Mucosa of descending colon (tissue), 3 donors: ENCODE measurements at regions not wholly inside any gene's neighbourhood (a gene's known extent, or its start where the extent isn't known, plus 50 kb on each side); places are given as distances from the start of the nearest gene placed in this dataset.

ENCODE experiments used
- ATAC-seq: fragments of 200-7000 bp; cut with Tn5 transposase; one replicate; pipeline ENCODE4 v1.9.1; 2020; ENCODE audit warnings: mild to moderate bottlenecking, moderate library complexity
- DNase-seq, 3 donors: peaks; one replicate each; pipeline ENCODE4 v3.0.0-alpha.2; 2020
- H3K36me3 ChIP-seq: fragments of 200-600 bp; one replicate; pipeline ENCODE4 v1.8.0; 2021; ENCODE audit warnings: low read depth, mild to moderate bottlenecking
- H3K4me1 ChIP-seq: fragments of 200-600 bp; one replicate; pipeline ENCODE4 v1.8.0; 2021; ENCODE audit warnings: low read depth, mild to moderate bottlenecking
- H3K4me3 ChIP-seq: fragments of 200-600 bp; one replicate; pipeline ENCODE4 v1.8.0; 2021; ENCODE audit warnings: mild to moderate bottlenecking
- H3K9me3 ChIP-seq: fragments of 200-600 bp; one replicate; pipeline ENCODE4 v1.8.0; 2021; ENCODE audit warnings: mild to moderate bottlenecking
- intact Hi-C, 2 donors: fragments of 100-400 bp; cut with DNase I in 1 of 2; cut with micrococcal nuclease in 1 of 2; formaldehyde crosslinking; loops; one replicate each; pipeline versions ENCODE4 v1.11.0 to v1.11.1; 2022; cut with DNase I, micrococcal nuclease
- TF ChIP-seq, protein P1 (sequence below): fragments of 200-600 bp; IDR thresholded peaks from one replicate; pipeline ENCODE4 v1.8.0; 2022; ENCODE audit warnings: antibody characterized with exemption, mild to moderate bottlenecking
- donor health status: DM: no; HTN: no; CAD: no; lungs with moderate emphysema.
- donor health status: DM: no; HTN: no; CAD: no.
- donor health status: DM: no; HTN: yes; CAD: no.

DNA sequence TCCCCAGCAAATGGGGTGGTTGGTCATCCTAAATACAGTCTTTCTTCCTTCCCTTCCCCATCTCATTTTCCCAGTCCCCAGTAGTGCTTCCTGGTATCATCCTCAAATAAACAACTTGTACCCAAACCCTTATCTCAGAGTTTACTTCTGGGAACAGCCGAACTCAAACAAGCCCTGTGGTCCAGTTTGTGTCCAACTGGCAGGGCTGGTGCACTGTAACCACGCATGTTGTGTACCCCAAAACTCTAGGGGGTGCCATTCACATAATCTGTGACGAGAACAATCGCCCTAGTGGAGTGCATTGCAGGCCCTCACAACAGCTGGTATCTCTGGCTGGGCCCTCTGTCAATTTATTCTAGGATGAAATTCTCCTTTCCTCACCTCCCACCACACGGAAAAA is 366.2 kb downstream of the TNS1 start:
- Histone ChIP-seq H3K9me3 (no peaks in the 10 kb centered on the region), H3K4me1 (no peaks in the 10 kb centered on the region), H3K4me3 (no peak overlapping the region), H3K36me3 (no peaks in the 10 kb centered on the region)
- intact Hi-C loops, result no loop called here
- ATAC-seq (no peak), DNase-seq (no peak)
- TF ChIP-seq, protein P1, sequence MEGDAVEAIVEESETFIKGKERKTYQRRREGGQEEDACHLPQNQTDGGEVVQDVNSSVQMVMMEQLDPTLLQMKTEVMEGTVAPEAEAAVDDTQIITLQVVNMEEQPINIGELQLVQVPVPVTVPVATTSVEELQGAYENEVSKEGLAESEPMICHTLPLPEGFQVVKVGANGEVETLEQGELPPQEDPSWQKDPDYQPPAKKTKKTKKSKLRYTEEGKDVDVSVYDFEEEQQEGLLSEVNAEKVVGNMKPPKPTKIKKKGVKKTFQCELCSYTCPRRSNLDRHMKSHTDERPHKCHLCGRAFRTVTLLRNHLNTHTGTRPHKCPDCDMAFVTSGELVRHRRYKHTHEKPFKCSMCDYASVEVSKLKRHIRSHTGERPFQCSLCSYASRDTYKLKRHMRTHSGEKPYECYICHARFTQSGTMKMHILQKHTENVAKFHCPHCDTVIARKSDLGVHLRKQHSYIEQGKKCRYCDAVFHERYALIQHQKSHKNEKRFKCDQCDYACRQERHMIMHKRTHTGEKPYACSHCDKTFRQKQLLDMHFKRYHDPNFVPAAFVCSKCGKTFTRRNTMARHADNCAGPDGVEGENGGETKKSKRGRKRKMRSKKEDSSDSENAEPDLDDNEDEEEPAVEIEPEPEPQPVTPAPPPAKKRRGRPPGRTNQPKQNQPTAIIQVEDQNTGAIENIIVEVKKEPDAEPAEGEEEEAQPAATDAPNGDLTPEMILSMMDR, result no peak

- intact Hi-C loops, result no loop called here
- no peaks in the 10 kb centered on the region for H3K36me3 ChIP-seq
Measured at GRCh38 chr2:217634871-217635270, 367.9 kb downstream of the TNS1 start.

DNA sequence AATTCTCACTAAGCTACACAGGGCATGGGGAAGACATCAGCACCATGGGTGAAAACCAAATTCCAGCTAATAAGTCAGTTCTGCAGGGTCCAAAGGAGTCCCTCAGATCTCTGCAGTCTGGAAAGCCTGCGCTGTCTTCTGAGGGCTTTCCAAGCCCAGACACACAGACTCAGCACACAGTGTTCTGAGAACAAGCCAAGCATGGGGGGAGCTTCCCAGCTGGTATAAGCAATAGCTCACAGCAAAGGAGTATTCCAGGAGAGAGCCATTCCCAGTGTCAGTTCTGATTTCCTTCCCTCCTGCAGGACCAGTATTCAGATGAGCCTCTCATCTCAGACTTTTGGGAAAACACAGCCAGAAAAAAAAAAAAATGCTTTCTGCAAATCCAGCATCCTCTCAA is 370.8 kb downstream of the TNS1 start:
- H3K4me3 ChIP-seq, result no peak overlapping the region
- H3K9me3 ChIP-seq, result no peaks in the 10 kb centered on the region
- peak in 1 of 3 donors; percentile 34 for DNase-seq
- intact Hi-C loops, result no loop called here
- H3K4me1 ChIP-seq, result no peaks in the 10 kb centered on the region
- ATAC-seq, result peak; percentile 31
- no peaks in the 10 kb centered on the region for H3K36me3 ChIP-seq
- TF ChIP-seq, protein P1, result no peak

More at GRCh38 chr2:217634871-217635270, 367.9 kb downstream of the TNS1 start:
- DNase-seq (no peak), ATAC-seq (no peak)
- no peaks in the 10 kb centered on the region for H3K4me1 ChIP-seq
- H3K4me3 ChIP-seq, result no peak overlapping the region
- H3K9me3 ChIP-seq, result no peaks in the 10 kb centered on the region
- TF ChIP-seq, protein P1, result no peak

DNA sequence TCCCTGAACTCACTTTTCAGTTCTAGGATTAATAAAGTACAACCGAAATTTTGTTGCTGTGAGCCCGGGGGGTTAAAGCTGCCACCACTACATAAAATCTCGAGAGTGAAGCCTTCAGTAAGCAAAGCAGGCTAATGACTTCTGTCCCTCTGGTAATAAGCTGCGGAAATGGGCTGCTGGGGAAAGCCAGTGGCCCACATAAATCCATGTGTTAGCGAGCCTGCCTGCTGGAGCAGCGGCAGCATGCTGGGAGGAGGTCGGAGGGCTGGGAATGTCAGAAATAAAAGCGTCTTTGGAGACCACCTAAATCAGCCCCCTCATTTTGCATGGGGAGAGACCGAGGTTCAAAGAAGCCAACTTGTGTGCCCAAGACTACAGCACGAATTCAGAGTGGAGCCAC is 371.7 kb downstream of the TNS1 start:
- no peaks in the 10 kb centered on the region for H3K4me1 ChIP-seq
- no peaks in the 10 kb centered on the region for H3K36me3 ChIP-seq
- DNase-seq (no peak), ATAC-seq (no peak)
- TF ChIP-seq, protein P1, result no peak
- intact Hi-C loops, result no loop called here
- no peaks in the 10 kb centered on the region for H3K9me3 ChIP-seq
- no peak overlapping the region for H3K4me3 ChIP-seq

GRCh38 chr2:217629347-217629746 is 373.4 kb downstream of the TNS1 start:
- no peak for ATAC-seq
- Histone ChIP-seq H3K4me3 (no peak overlapping the region), H3K36me3 (no peaks in the 10 kb centered on the region), H3K9me3 (no peaks in the 10 kb centered on the region), H3K4me1 (no peaks in the 10 kb centered on the region)
- TF ChIP-seq, protein P1, result no peak
- intact Hi-C loops, result no loop called here
- DNase-seq, result no peak

- ATAC-seq, result no peak
Measured at GRCh38 chr2:217628061-217628460, 374.7 kb downstream of the TNS1 start.

More at GRCh38 chr2:217628061-217628460, 374.7 kb downstream of the TNS1 start:
- H3K4me3 ChIP-seq, result no peak overlapping the region
- intact Hi-C loops, result no loop called here
- H3K9me3 ChIP-seq, result no peaks in the 10 kb centered on the region
- no peaks in the 10 kb centered on the region for H3K4me1 ChIP-seq
- no peak for DNase-seq
- no peaks in the 10 kb centered on the region for H3K36me3 ChIP-seq
- TF ChIP-seq, protein P1, result no peak
